A549 (cell line): ENCODE measurements at regions not wholly inside any gene's neighbourhood (a gene's known extent, or its start where the extent isn't known, plus 50 kb on each side); places are given as distances from the start of the nearest gene placed in this dataset.

Source experiments
- ATAC-seq, 2 experiments: fragments of 200-7000 bp in 1 of 2; fragments of >200 bp in 1 of 2; cut with Nextera tagmentation in 1 of 2; cut with Tn5 transposase in 1 of 2; 3 replicates each; pipeline versions ENCODE4 v1.8.0 to v1.9.1; 2018 to 2020; ENCODE audit warnings: mild to moderate bottlenecking in 1 of 2, moderate library complexity in 1 of 2
- CTCF ChIA-PET: fragments of 300-600 bp; sonication (Branson Sonifier 250); formaldehyde crosslinking; extraction: SDS; loops from one replicate; lab custom pipeline; 2021; ENCODE audit warnings: antibody characterized with exemption, inconsistent platforms; lab: Yijun Ruan, JAX
- POLR2A ChIA-PET: fragments of 350-600 bp; formaldehyde crosslinking; extraction: SDS; loops from one replicate; lab custom pipeline; 2021; ENCODE audit warnings: antibody characterized with exemption, inconsistent platforms; lab: Yijun Ruan, JAX
- DNase-seq, 2 experiments: peaks; one replicate each; pipeline versions ENCODE4 v3.0.0 to v3.0.0-alpha.2; 2011 to 2016; ENCODE audit warnings: low read depth in 1 of 2, low spot score in 1 of 2
- FAIRE-seq: peaks from 2 replicates; lab custom pipeline; 2011; peaks lifted over from hg19 to GRCh38; lab: Jason Lieb, UNC
- H3K27ac ChIP-seq, 2 experiments: fragments of >200 bp; sonication (Bioruptor Twin); formaldehyde crosslinking; 3 replicates each; pipeline ENCODE4 v1.5.1; 2016 to 2017
- H3K4me1 ChIP-seq: fragments of >200 bp; sonication (Bioruptor Twin); formaldehyde crosslinking; 3 replicates; pipeline ENCODE4 v1.6.1; 2016
- H3K4me2 ChIP-seq: fragments of >200 bp; sonication (Bioruptor Twin); formaldehyde crosslinking; 3 replicates; pipeline ENCODE4 v1.6.1; 2016
- H3K4me3 ChIP-seq: fragments of >200 bp; sonication (Bioruptor Twin); formaldehyde crosslinking; 3 replicates; pipeline ENCODE4 v1.5.1; 2016
- H3K9me3 ChIP-seq: fragments of >200 bp; sonication (Bioruptor Twin); formaldehyde crosslinking; 3 replicates; pipeline ENCODE4 v1.6.1; 2016
- CBX8 ChIP-seq: fragments of 200-600 bp; sonication (generic); IDR thresholded peaks from 2 replicates; pipeline ENCODE4 v1.6.1; 2016
- CEBPB ChIP-seq, 2 experiments: fragments of >200 bp in 1 of 2; sonication (Bioruptor Twin) in 1 of 2; formaldehyde crosslinking in 1 of 2; IDR thresholded peaks; 2 replicates each; pipeline ENCODE4 v1.6.1; 2012 to 2016
- CHD2 ChIP-seq: fragments of 150-350 bp; IDR thresholded peaks from 2 replicates; pipeline ENCODE4 v1.6.1; 2014; ENCODE audit warnings: low read length; ENCODE audit not compliant: partially characterized antibody
- ELK1 ChIP-seq: fragments of 150-350 bp; IDR thresholded peaks from 2 replicates; pipeline ENCODE4 v1.6.1; 2014; ENCODE audit warnings: low read depth, mild to moderate bottlenecking, low read length
- EP300 ChIP-seq, 2 experiments: fragments of >200 bp; sonication (Bioruptor Twin); formaldehyde crosslinking; IDR thresholded peaks; 2 replicates in 1 of 2; 3 replicates in 1 of 2; pipeline ENCODE4 v1.6.1; 2016 to 2017
- ESRRA ChIP-seq: fragments of 150-350 bp; IDR thresholded peaks from 2 replicates; pipeline ENCODE4 v1.6.1; 2014; ENCODE audit warnings: mild to moderate bottlenecking, low read length, borderline replicate concordance
- FOSB ChIP-seq: fragments of 250-450 bp; sonication (Bioruptor Pico); IDR thresholded peaks from 2 replicates; pipeline ENCODE4 v1.5.0; 2020; ENCODE audit warnings: mild to moderate bottlenecking, moderate library complexity
- GATA3 ChIP-seq: IDR thresholded peaks from 2 replicates; pipeline ENCODE4 v1.6.1; 2012; ENCODE audit warnings: borderline replicate concordance
- HOXA7 ChIP-seq: fragments of 250-450 bp; sonication (Bioruptor Pico); IDR thresholded peaks from 2 replicates; pipeline ENCODE4 v1.5.0; 2020; ENCODE audit warnings: mild to moderate bottlenecking, moderate library complexity
- HOXB13 ChIP-seq: fragments of 250-450 bp; sonication (Bioruptor Pico); IDR thresholded peaks from 2 replicates; pipeline ENCODE4 v1.5.0; 2020; ENCODE audit warnings: low read depth, mild to moderate bottlenecking, moderate library complexity
- KDM1A ChIP-seq: fragments of 200-600 bp; sonication (generic); IDR thresholded peaks from 2 replicates; pipeline ENCODE4 v1.6.1; 2016; ENCODE audit warnings: low read depth, mild to moderate bottlenecking
- MYC ChIP-seq: IDR thresholded peaks from 2 replicates; pipeline ENCODE4 v1.6.1; 2012; ENCODE audit warnings: mild to moderate bottlenecking, inconsistent platforms, low read length, improper control_type of control experiment, borderline replicate concordance
- NFE2L2 ChIP-seq: fragments of 150-350 bp; conservative IDR thresholded peaks from 2 replicates; pipeline ENCODE4 v1.6.1; 2014; ENCODE audit warnings: low read length
- PBX3 ChIP-seq: IDR thresholded peaks from 2 replicates; pipeline ENCODE4 v1.6.1; 2012
- POLR2A ChIP-seq: IDR thresholded peaks from 2 replicates; pipeline ENCODE4 v1.6.1; 2012; ENCODE audit warnings: mild to moderate bottlenecking, low read length
- POLR2AphosphoS2 ChIP-seq: conservative IDR thresholded peaks from 2 replicates; pipeline ENCODE4 v1.6.1; 2012; ENCODE audit warnings: low read length, improper control_type of control experiment, inconsistent platforms
- RAD21 ChIP-seq, 2 experiments: fragments of >200 bp in 1 of 2; sonication (Bioruptor Twin) in 1 of 2; formaldehyde crosslinking in 1 of 2; IDR thresholded peaks in 1 of 2; conservative IDR thresholded peaks in 1 of 2; 2 replicates in 1 of 2; 3 replicates in 1 of 2; pipeline ENCODE4 v1.6.1; 2012 to 2018; ENCODE audit warnings: inconsistent platforms in 1 of 2
- RCOR1 ChIP-seq: fragments of 150-350 bp; IDR thresholded peaks from 2 replicates; pipeline ENCODE4 v1.6.1; 2014; ENCODE audit warnings: antibody characterized with exemption, low read length, low read depth
- RFX5 ChIP-seq: fragments of 450-650 bp; IDR thresholded peaks from 2 replicates; pipeline ENCODE4 v1.7.1; 2014; ENCODE audit warnings: antibody characterized with exemption, mild to moderate bottlenecking, moderate library complexity
- ZC3H11A ChIP-seq: fragments of 450-650 bp; IDR thresholded peaks from 2 replicates; pipeline ENCODE4 v1.6.1; 2014; ENCODE audit warnings: antibody characterized with exemption, mild to moderate bottlenecking
- ZSCAN20 ChIP-seq: fragments of 250-450 bp; sonication (Bioruptor Pico); IDR thresholded peaks from 2 replicates; pipeline ENCODE4 v1.8.0; 2022; ENCODE audit warnings: mild to moderate bottlenecking, moderate library complexity
- WGBS: methylation state at CpG from one replicate; pipeline ENCODE4 v1.1.6; 2017; ENCODE audit errors: missing lambda C conversion rate; 5-methylcytosine and 5-hydroxymethylcytosine counted together
- TF ChIP-seq, protein P1 (sequence below): IDR thresholded peaks from 2 replicates; pipeline ENCODE4 v1.6.1; 2012
- TF ChIP-seq, protein P2 (sequence below): fragments of >200 bp; sonication (Bioruptor Twin); formaldehyde crosslinking; IDR thresholded peaks from 2 replicates; pipeline ENCODE4 v1.6.1; 2016
- TF ChIP-seq, protein P3 (sequence below): fragments of 250-450 bp; sonication (Bioruptor Pico); IDR thresholded peaks from 2 replicates; pipeline ENCODE4 v1.5.0; 2020; ENCODE audit warnings: low read depth, mild to moderate bottlenecking, moderate library complexity

DNA sequence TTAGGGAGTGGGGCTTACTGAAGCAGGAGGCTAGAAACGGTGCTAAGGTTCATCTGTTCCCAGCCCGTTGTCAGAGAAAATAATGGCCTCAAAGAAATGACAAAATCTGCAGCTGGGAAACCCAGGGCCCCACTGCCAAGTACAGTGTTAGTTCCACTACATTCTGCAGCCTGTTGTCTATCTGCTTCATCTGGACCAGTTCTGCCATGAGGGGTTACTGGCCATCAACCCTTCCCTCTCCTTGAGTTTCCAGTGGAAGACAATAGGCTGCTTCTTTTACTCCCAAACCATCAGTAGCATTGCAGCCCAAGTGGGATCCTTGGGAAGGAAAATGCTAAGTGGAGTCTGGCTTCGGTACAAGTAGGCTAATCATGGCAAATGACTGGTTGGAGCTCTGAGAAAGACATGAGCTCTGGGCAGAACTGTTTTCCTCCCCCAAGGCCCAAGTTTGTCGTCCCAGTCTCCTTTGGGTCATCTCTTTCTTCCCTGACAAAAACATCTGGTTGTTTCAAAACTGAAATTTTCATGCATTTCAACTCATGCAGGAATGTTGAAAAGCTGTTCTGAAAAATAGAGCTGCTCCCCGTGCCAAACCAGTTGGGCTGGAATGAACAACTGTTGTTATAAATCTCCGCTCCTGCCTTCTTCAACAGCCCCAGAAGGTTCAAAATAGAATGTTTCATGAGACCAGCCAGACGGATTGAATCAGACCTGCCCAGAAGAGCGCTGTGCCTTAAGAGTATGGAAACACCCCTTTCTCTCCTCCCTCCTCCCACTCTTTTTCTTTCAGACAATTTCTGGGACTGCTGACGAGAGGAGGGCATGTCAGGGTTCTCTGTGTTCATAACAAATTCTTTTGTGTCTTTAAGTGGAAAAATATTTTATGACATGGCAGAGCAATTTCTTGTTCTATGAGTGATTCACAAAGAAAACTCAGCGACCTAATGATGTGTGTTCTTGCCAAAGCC, 116.6 kb downstream of the RAB18 start (continued):
- TF ChIP-seq ZSCAN20 (CRISPR knock-in tag) (no peak), HOXB13 (no peak), PBX3 (no peak), POLR2AphosphoS2 (no peak), HOXA7 (CRISPR knock-in tag) (no peak), NFE2L2 (no peak), FOSB (CRISPR knock-in tag) (no peak), POLR2A (no peak)

DNA sequence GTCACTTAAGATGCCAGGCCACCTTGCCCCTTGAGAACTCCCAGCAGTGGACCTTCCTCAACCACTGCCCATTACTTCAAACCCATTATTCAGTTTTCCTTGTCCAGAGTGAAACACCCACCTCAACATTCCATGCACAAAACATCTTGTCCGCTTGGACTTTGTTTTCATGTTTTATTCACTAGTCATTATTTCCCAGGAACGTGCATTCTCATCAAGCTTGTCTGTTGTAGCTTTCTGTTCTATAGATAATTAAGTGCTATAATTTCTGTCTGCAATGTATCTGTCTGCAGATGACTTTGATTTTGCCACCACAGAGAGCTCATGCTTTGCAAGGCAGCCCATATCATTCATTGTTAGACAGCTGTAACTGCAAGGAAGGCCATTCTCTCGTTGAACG, 117.4 kb downstream of the RAB18 start:
- POLR2A ChIA-PET: no interaction called here
- no peaks in the 10 kb centered on the region for H3K9me3 ChIP-seq
- TF ChIP-seq, protein P1, sequence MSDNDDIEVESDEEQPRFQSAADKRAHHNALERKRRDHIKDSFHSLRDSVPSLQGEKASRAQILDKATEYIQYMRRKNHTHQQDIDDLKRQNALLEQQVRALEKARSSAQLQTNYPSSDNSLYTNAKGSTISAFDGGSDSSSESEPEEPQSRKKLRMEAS: no peak
- TF ChIP-seq GATA3 (no peak), ELK1 (no peak), PBX3 (no peak)
- TF ChIP-seq, all 56 proteins: peak for 0
- DNase-seq: no peak
- H3K27ac ChIP-seq: no peak overlapping the region
- no peak overlapping the region for H3K4me2 ChIP-seq
- H3K4me1 ChIP-seq: no peaks in the 10 kb centered on the region
- CTCF ChIA-PET: no interaction called here
- H3K4me3 ChIP-seq: no peak overlapping the region
- ATAC-seq: no peak
- 10% methylated on average over 4 of the region's 4 CpGs for WGBS
- no peak for FAIRE-seq

- no peaks in the 10 kb centered on the region for H3K4me1 ChIP-seq
- DNase-seq (no peak), FAIRE-seq (no peak), ATAC-seq (no peak)
- H3K9me3 ChIP-seq: no peaks in the 10 kb centered on the region
- POLR2A ChIA-PET: no interaction called here
- no peak overlapping the region for H3K4me2 ChIP-seq
- WGBS: 0% methylated on average over 1 of the region's 1 CpG
- H3K4me3 ChIP-seq: no peak overlapping the region
- H3K27ac ChIP-seq: no peak overlapping the region
- CTCF ChIA-PET: no interaction called here
- TF ChIP-seq, protein P2, sequence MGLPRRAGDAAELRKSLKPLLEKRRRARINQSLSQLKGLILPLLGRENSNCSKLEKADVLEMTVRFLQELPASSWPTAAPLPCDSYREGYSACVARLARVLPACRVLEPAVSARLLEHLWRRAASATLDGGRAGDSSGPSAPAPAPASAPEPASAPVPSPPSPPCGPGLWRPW: no peak
- no peak for TF ChIP-seq KDM1A
- TF ChIP-seq ESRRA: no peak
- no peak for TF ChIP-seq CBX8
- TF ChIP-seq, protein P3, sequence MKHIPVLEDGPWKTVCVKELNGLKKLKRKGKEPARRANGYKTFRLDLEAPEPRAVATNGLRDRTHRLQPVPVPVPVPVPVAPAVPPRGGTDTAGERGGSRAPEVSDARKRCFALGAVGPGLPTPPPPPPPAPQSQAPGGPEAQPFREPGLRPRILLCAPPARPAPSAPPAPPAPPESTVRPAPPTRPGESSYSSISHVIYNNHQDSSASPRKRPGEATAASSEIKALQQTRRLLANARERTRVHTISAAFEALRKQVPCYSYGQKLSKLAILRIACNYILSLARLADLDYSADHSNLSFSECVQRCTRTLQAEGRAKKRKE (CRISPR knock-in tag): no peak
- TF ChIP-seq GATA3: no peak
- TF ChIP-seq RCOR1: no peak
- no peak for TF ChIP-seq EP300 (IDR thresholded peaks at IDR 0.05)
- no peak for TF ChIP-seq ZSCAN20 (CRISPR knock-in tag)
- TF ChIP-seq MYC: no peak
- no peak for TF ChIP-seq CEBPB (IDR thresholded peaks at IDR 0.05)
- no peak for TF ChIP-seq RAD21 (conservative IDR thresholded peaks at IDR 0.05 in 1 of 2, IDR thresholded peaks at IDR 0.05 in 1 of 2)
- no peak for TF ChIP-seq ZC3H11A
- no peak for TF ChIP-seq POLR2A
- no peak for TF ChIP-seq RFX5
- no peak for TF ChIP-seq CHD2
- TF ChIP-seq NFE2L2: no peak
Observed at GRCh38 chr10:27622596-27622995, 118.5 kb downstream of the RAB18 start.
